ENCODE measurements at regions not wholly inside any gene's neighbourhood (a gene's known extent, or its start where the extent isn't known, plus 50 kb on each side); places are given as distances from the start of the nearest gene placed in this dataset.

GRCh38 chr1:10951961-10952360 lies 60.5 kb upstream of the TARDBP start:
- no peak for TF ChIP-seq EZH2 (IDR thresholded peaks at IDR 0.05; ENCODE audit: insufficient read depth, poor library complexity, severe bottlenecking)
- no peak for TF ChIP-seq EZH2phosphoT487 (IDR thresholded peaks at IDR 0.05; ENCODE audit: insufficient read depth, low read depth)
- DNase-seq = no peak
- Histone ChIP-seq H3K79me2 (ENCODE audit: insufficient read depth) (no peaks in the 10 kb centered on the region), H3K4me2 (ENCODE audit: unreplicated experiment) (no peak overlapping the region), H3K36me3 (ENCODE audit: low read depth) (no peaks in the 10 kb centered on the region), H2AFZ (no peak overlapping the region), H3K27ac (no peak overlapping the region), H4K20me1 (ENCODE audit: insufficient read depth) (no peaks in the 10 kb centered on the region), H3F3A (ENCODE audit: insufficient read depth) (no peaks in the 10 kb centered on the region), H3K9me2 (ENCODE audit: insufficient read depth) (no peaks in the 10 kb centered on the region), H3K4me1 (ENCODE audit: insufficient read depth) (no peaks in the 10 kb centered on the region), H3K9me3 (ENCODE audit: low read depth) (no peaks in the 10 kb centered on the region), H3K27me3 (replicated peaks; ENCODE audit: insufficient read depth) (peaks cover 14% of the 10 kb centered on the region), H3K4me3 (no peak overlapping the region), H3K9ac (no peak overlapping the region)
- in situ Hi-C loops (cut with MboI) = no loop called here
- WGBS, 2 experiments (ENCODE audit: low coverage in 1 of 2, low lambda C conversion rate in 2 of 2, missing lambda C conversion rate in 2 of 2) = 51 to 53% methylated on average over 4 of the region's 4 CpGs

DNA sequence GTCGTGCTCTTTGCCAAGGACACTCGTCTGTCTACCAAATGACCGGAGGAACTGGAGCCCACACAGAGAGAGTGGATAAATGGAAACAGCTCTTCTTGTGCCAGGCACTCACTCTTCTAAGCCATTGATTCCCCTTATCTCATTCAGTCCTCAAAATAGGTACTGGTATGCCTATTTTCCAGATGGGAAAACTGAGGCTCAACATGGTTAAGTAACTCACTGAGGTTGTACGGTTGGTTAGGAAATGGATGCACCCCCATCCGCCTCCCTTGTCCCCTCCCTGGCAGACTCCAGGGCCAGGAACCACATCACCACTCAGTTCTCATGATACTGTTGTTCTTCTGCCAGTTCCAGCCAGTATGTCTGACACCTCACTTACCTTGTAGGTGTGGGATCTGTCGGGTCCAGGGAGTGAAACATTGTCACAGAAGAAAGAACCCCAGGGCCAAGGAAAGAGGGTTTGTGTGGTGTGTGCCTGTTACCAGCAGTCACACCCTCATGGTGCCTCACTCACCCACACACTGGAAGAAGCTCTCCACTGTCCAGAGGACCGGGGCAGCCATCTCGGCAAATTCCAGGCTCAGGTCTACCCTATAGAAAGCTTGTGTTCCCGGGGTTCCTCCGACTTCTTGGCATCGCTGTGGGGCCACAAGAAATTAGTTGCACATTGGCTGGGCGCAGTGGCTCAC lies 58.8 kb upstream of the TARDBP start:
- no peaks in the 10 kb centered on the region for H4K20me1 ChIP-seq (ENCODE audit: insufficient read depth)
- in situ Hi-C loops (cut with MboI) = no loop called here
- H3K9ac ChIP-seq = no peak overlapping the region
- no peak overlapping the region for H3K27ac ChIP-seq
- H3K79me2 ChIP-seq (ENCODE audit: insufficient read depth) = no peaks in the 10 kb centered on the region
- H2AFZ ChIP-seq = no peak overlapping the region
- no peak overlapping the region for H3K4me2 ChIP-seq (ENCODE audit: unreplicated experiment)
- no peaks in the 10 kb centered on the region for H3K9me3 ChIP-seq (ENCODE audit: low read depth)
- H3K4me3 ChIP-seq = no peak overlapping the region
- TF ChIP-seq EZH2 (IDR thresholded peaks at IDR 0.05; ENCODE audit: insufficient read depth, poor library complexity, severe bottlenecking) (no peak), EZH2phosphoT487 (IDR thresholded peaks at IDR 0.05; ENCODE audit: insufficient read depth, low read depth) (no peak)
- 52 to 56% methylated on average over 12 of the region's 12 CpGs for WGBS, 2 experiments (ENCODE audit: low coverage in 1 of 2, low lambda C conversion rate in 2 of 2, missing lambda C conversion rate in 2 of 2)
- no peaks in the 10 kb centered on the region for H3K9me2 ChIP-seq (ENCODE audit: insufficient read depth)
- no peaks in the 10 kb centered on the region for H3K36me3 ChIP-seq (ENCODE audit: low read depth)
- H3K27me3 ChIP-seq (replicated peaks; ENCODE audit: insufficient read depth) = peaks cover 14% of the 10 kb centered on the region
- DNase-seq = no peak
- H3F3A ChIP-seq (ENCODE audit: insufficient read depth) = no peaks in the 10 kb centered on the region
- no peaks in the 10 kb centered on the region for H3K4me1 ChIP-seq (ENCODE audit: insufficient read depth)

- Histone ChIP-seq H3K27me3 (replicated peaks; ENCODE audit: insufficient read depth) (peaks cover 14% of the 10 kb centered on the region), H3K4me3 (no peak overlapping the region)
- in situ Hi-C loops (cut with MboI) = no loop called here
Measured at GRCh38 chr1:10957133-10957532, 55.3 kb upstream of the TARDBP start.

GRCh38 chr1:10958614-10959013 lies 53.8 kb upstream of the TARDBP start:
- Histone ChIP-seq H3K27ac (no peak overlapping the region), H3K9me3 (ENCODE audit: low read depth) (no peaks in the 10 kb centered on the region), H3K79me2 (ENCODE audit: insufficient read depth) (no peaks in the 10 kb centered on the region), H3K9ac (no peak overlapping the region), H3K4me3 (no peak overlapping the region), H3K9me2 (ENCODE audit: insufficient read depth) (no peaks in the 10 kb centered on the region), H3K4me2 (ENCODE audit: unreplicated experiment) (no peak overlapping the region), H3K4me1 (ENCODE audit: insufficient read depth) (no peaks in the 10 kb centered on the region), H3K36me3 (ENCODE audit: low read depth) (no peaks in the 10 kb centered on the region), H2AFZ (no peak overlapping the region), H4K20me1 (ENCODE audit: insufficient read depth) (no peaks in the 10 kb centered on the region), H3F3A (ENCODE audit: insufficient read depth) (no peaks in the 10 kb centered on the region), H3K27me3 (replicated peaks; ENCODE audit: insufficient read depth) (peaks cover under 1% of the 10 kb centered on the region)
- 70 to 75% methylated on average over 10 of the region's 10 CpGs for WGBS, 2 experiments (ENCODE audit: low coverage in 1 of 2, low lambda C conversion rate in 2 of 2, missing lambda C conversion rate in 2 of 2)
- TF ChIP-seq EZH2phosphoT487 (IDR thresholded peaks at IDR 0.05; ENCODE audit: insufficient read depth, low read depth) = no peak
- TF ChIP-seq EZH2 (IDR thresholded peaks at IDR 0.05; ENCODE audit: insufficient read depth, poor library complexity, severe bottlenecking) = no peak
- DNase-seq = no peak
- in situ Hi-C loops (cut with MboI) = no loop called here

More at GRCh38 chr1:10957133-10957532, 55.3 kb upstream of the TARDBP start:
- no peak overlapping the region for H2AFZ ChIP-seq
- H3K27ac ChIP-seq = no peak overlapping the region
- H3K9me3 ChIP-seq (ENCODE audit: low read depth) = no peaks in the 10 kb centered on the region
- no peaks in the 10 kb centered on the region for H3F3A ChIP-seq (ENCODE audit: insufficient read depth)
- H3K4me2 ChIP-seq (ENCODE audit: unreplicated experiment) = no peak overlapping the region
- H3K36me3 ChIP-seq (ENCODE audit: low read depth) = no peaks in the 10 kb centered on the region
- WGBS, 2 experiments (ENCODE audit: low coverage in 1 of 2, low lambda C conversion rate in 2 of 2, missing lambda C conversion rate in 2 of 2) = 75 to 76% methylated on average over 15 of the region's 15 CpGs
- H3K79me2 ChIP-seq (ENCODE audit: insufficient read depth) = no peaks in the 10 kb centered on the region
- DNase-seq = no peak
- no peaks in the 10 kb centered on the region for H3K9me2 ChIP-seq (ENCODE audit: insufficient read depth)
- no peaks in the 10 kb centered on the region for H4K20me1 ChIP-seq (ENCODE audit: insufficient read depth)
- H3K4me1 ChIP-seq (ENCODE audit: insufficient read depth) = no peaks in the 10 kb centered on the region
- TF ChIP-seq EZH2phosphoT487 (IDR thresholded peaks at IDR 0.05; ENCODE audit: insufficient read depth, low read depth) (no peak), EZH2 (IDR thresholded peaks at IDR 0.05; ENCODE audit: insufficient read depth, poor library complexity, severe bottlenecking) (no peak)
- H3K9ac ChIP-seq = no peak overlapping the region
